Esophagus squamous epithelium (tissue), 5 donors: ENCODE measurements at regions not wholly inside any gene's neighbourhood (a gene's known extent, or its start where the extent isn't known, plus 50 kb on each side); places are given as distances from the start of the nearest gene placed in this dataset.

ENCODE experiments used
- DNase-seq: peaks from one replicate; lab custom pipeline; 2025; lab: John Stamatoyannopoulos, UW
- H3K27ac ChIP-seq, 4 donors: fragments of 200-600 bp; sonication (generic); one replicate each; pipeline ENCODE4 v1.5.1; 2016 to 2019; ENCODE audit warnings: mild to moderate bottlenecking in 1 of 4
- H3K27me3 ChIP-seq, 4 donors: fragments of 200-600 bp; sonication (generic); 1 replicate in 3 of 4; 2 replicates in 1 of 4; pipeline versions ENCODE4 v1.5.1 to v1.6.0; 2017 to 2021; ENCODE audit warnings: antibody characterized with exemption in 1 of 4
- H3K36me3 ChIP-seq, 3 donors: fragments of 200-600 bp; sonication (generic); one replicate each; pipeline ENCODE4 v1.5.1; 2016 to 2019
- H3K4me1 ChIP-seq, 3 donors: fragments of 200-600 bp; sonication (generic); one replicate each; pipeline ENCODE4 v1.5.1; 2017 to 2019
- H3K4me3 ChIP-seq, 4 donors: fragments of 200-600 bp; sonication (generic); 1 replicate in 3 of 4; 2 replicates in 1 of 4; pipeline ENCODE4 v1.5.1; 2016 to 2019; ENCODE audit warnings: mild to moderate bottlenecking in 2 of 4, moderate library complexity in 1 of 4
- H3K9me3 ChIP-seq, 3 donors: fragments of 200-600 bp; sonication (generic); one replicate each; pipeline ENCODE4 v1.5.1; 2016 to 2019
- CTCF ChIP-seq, 6 experiments: fragments of 450-650 bp in 4 of 6; fragments of 200-600 bp in 2 of 6; sonication (generic) in 2 of 6; IDR thresholded peaks; one replicate each; pipeline ENCODE4 v1.5.1; 2016 to 2019; ENCODE audit warnings: antibody characterized with exemption in 6 of 6, mild to moderate bottlenecking in 4 of 6, moderate library complexity in 4 of 6
- POLR2A ChIP-seq, 4 donors: fragments of 450-650 bp; IDR thresholded peaks; one replicate each; pipeline ENCODE4 v1.6.1; 2017; ENCODE audit warnings: antibody characterized with exemption in 4 of 4, mild to moderate bottlenecking in 4 of 4, moderate library complexity in 3 of 4
- WGBS, 2 donors: methylation state at CpG; one replicate each; pipeline ENCODE4 v1.1.5; 2018; 5-methylcytosine and 5-hydroxymethylcytosine counted together
- intact Hi-C: fragments of 100-400 bp; cut with DNase I; formaldehyde crosslinking; loops from one replicate; pipeline ENCODE4 v1.15.0; 2022
- donor health status: DM: yes; HTN: yes; CAD: no.

GRCh38 chrX:112270991-112271390, 188.4 kb upstream of the TRPC5 start:
- Histone ChIP-seq H3K4me3 (no peak overlapping the region), H3K4me1 (no peaks in the 10 kb centered on the region), H3K36me3 (no peaks in the 10 kb centered on the region), H3K27ac (no peak overlapping the region), H3K9me3 (no peaks in the 10 kb centered on the region), H3K27me3 (no peaks in the 10 kb centered on the region)
- WGBS, 2 donors = 38 to 54% methylated on average over 2 of the region's 2 CpGs
- no peak for TF ChIP-seq POLR2A (IDR thresholded peaks at IDR 0.05)
- no peak for TF ChIP-seq CTCF (IDR thresholded peaks at IDR 0.05)
- no peak for DNase-seq
- intact Hi-C loops = no loop called here

- Histone ChIP-seq H3K36me3 (no peaks in the 10 kb centered on the region), H3K4me1 (no peaks in the 10 kb centered on the region), H3K9me3 (no peaks in the 10 kb centered on the region), H3K4me3 (no peak overlapping the region), H3K27ac (no peak overlapping the region), H3K27me3 (no peaks in the 10 kb centered on the region)
- no peak for DNase-seq
- no peak for TF ChIP-seq POLR2A (IDR thresholded peaks at IDR 0.05)
- no peak for TF ChIP-seq CTCF (IDR thresholded peaks at IDR 0.05)
- intact Hi-C loops = no loop called here
- WGBS, 2 donors = 21 to 66% methylated on average over 2 of the region's 2 CpGs
Observed at GRCh38 chrX:112266136-112266535, 183.6 kb upstream of the TRPC5 start.

- WGBS, 2 donors = 44 to 45% methylated on average over 3 of the region's 3 CpGs
- no peak for TF ChIP-seq POLR2A (IDR thresholded peaks at IDR 0.05)
- no peak for TF ChIP-seq CTCF (IDR thresholded peaks at IDR 0.05)
- no peak for DNase-seq
- H3K27me3 ChIP-seq = peaks cover 0 to 3% (median 0%) of the 10 kb centered on the region in 4 donors
- intact Hi-C loops = no loop called here
- no peaks in the 10 kb centered on the region for H3K9me3 ChIP-seq
- no peak overlapping the region for H3K4me3 ChIP-seq
- no peak overlapping the region for H3K27ac ChIP-seq
- no peaks in the 10 kb centered on the region for H3K36me3 ChIP-seq
- no peaks in the 10 kb centered on the region for H3K4me1 ChIP-seq
Observed at GRCh38 chrX:112259375-112259774, 176.8 kb upstream of the TRPC5 start.

GRCh38 chrX:112254896-112255295, 172.3 kb upstream of the TRPC5 start:
- TF ChIP-seq POLR2A (IDR thresholded peaks at IDR 0.05) (no peak), CTCF (IDR thresholded peaks at IDR 0.05) (no peak)
- 42 to 57% methylated on average over 2 of the region's 2 CpGs for WGBS, 2 donors
- no peak overlapping the region for H3K4me3 ChIP-seq
- DNase-seq = no peak
- no peaks in the 10 kb centered on the region for H3K9me3 ChIP-seq
- peaks cover 0 to 3% (median 0%) of the 10 kb centered on the region in 4 donors for H3K27me3 ChIP-seq
- H3K27ac ChIP-seq = no peak overlapping the region
- H3K4me1 ChIP-seq = no peaks in the 10 kb centered on the region
- intact Hi-C loops = no loop called here
- no peaks in the 10 kb centered on the region for H3K36me3 ChIP-seq

- DNase-seq = no peak
Observed at GRCh38 chrX:112247714-112248113, 165.1 kb upstream of the TRPC5 start.

More at GRCh38 chrX:112247714-112248113, 165.1 kb upstream of the TRPC5 start:
- peaks cover 0 to 5% (median 0%) of the 10 kb centered on the region in 3 donors for H3K9me3 ChIP-seq
- H3K36me3 ChIP-seq = no peaks in the 10 kb centered on the region
- no peak overlapping the region for H3K4me3 ChIP-seq
- H3K4me1 ChIP-seq = no peaks in the 10 kb centered on the region
- intact Hi-C loops = no loop called here
- 50 to 87% methylated on average over 1 of the region's 1 CpG for WGBS, 2 donors
- no peak overlapping the region for H3K27ac ChIP-seq
- TF ChIP-seq CTCF (IDR thresholded peaks at IDR 0.05) = no peak
- TF ChIP-seq POLR2A (IDR thresholded peaks at IDR 0.05) = no peak
- H3K27me3 ChIP-seq = no peaks in the 10 kb centered on the region
